Colonic mucosa (tissue), 4 donors: ENCODE measurements at regions not wholly inside any gene's neighbourhood (a gene's known extent, or its start where the extent isn't known, plus 50 kb on each side); places are given as distances from the start of the nearest gene placed in this dataset.
A peak's percentile ranks its signal among the peaks of the same experiment; 100 is the strongest.

Experiments used
- DNase-seq: peaks from one replicate; pipeline ENCODE4 v3.0.0-alpha.2; 2020
- H3K27ac ChIP-seq: fragments of 200-600 bp; one replicate; pipeline ENCODE4 v1.8.0; 2021
- H3K27me3 ChIP-seq: fragments of 200-600 bp; one replicate; pipeline ENCODE4 v1.8.0; 2021
- H3K36me3 ChIP-seq: fragments of 200-600 bp; one replicate; pipeline ENCODE4 v1.8.0; 2021
- H3K4me1 ChIP-seq: fragments of 200-600 bp; one replicate; pipeline ENCODE4 v1.8.0; 2021; ENCODE audit warnings: mild to moderate bottlenecking
- H3K4me3 ChIP-seq: fragments of 200-600 bp; one replicate; pipeline ENCODE4 v1.8.0; 2021
- H3K9ac ChIP-seq, 2 donors: one replicate each; pipeline ENCODE4 v1.7.0; 2013; ENCODE audit warnings: control low read depth in 2 of 2, low read depth in 2 of 2, low read length in 2 of 2
- H3K9me3 ChIP-seq: fragments of 200-600 bp; one replicate; pipeline ENCODE4 v1.8.0; 2021
- CTCF ChIP-seq: fragments of 200-600 bp; IDR thresholded peaks from one replicate; pipeline ENCODE4 v1.8.0; 2022; ENCODE audit warnings: antibody characterized with exemption, mild to moderate bottlenecking
- intact Hi-C: fragments of 100-400 bp; cut with DNase I; formaldehyde crosslinking; loops from one replicate; pipeline ENCODE4 v1.14.1; 2022
- donor health status: healthy.
- donor health status: DM: no; HTN: no; CAD: no.
- donor health status: DM: no; HTN: no; CAD: no.

DNA sequence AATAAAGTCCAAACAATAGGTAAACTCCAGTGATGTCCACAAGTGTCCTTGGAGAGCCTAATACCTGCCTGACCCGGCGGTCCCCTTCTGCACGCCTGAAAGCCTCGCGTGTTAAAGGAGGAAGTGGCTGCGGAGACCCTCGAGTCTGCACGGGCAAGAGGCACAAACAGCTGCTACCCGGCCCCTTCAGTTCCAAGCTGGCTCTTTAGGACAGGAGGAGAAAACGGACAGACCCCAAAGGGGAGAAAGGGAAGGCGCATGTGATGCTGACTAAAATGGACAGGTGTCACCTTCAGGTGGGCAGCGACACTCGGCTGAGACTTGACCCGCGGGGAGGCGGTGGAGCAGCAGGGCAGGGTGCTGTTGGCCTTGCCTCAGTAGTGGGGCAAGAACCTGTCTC lies 102.7 kb upstream of the TENM3 start:
- H3K4me1 ChIP-seq: no peaks in the 10 kb centered on the region
- no peak for TF ChIP-seq CTCF
- no peak overlapping the region for H3K27ac ChIP-seq
- H3K27me3 ChIP-seq: peaks cover 59% of the 10 kb centered on the region
- H3K9me3 ChIP-seq: no peaks in the 10 kb centered on the region
- H3K36me3 ChIP-seq: no peaks in the 10 kb centered on the region
- H3K9ac ChIP-seq: no peak overlapping the region
- DNase-seq: no peak
- intact Hi-C loops: no loop called here
- H3K4me3 ChIP-seq: no peak overlapping the region

- no peaks in the 10 kb centered on the region for H3K4me1 ChIP-seq
- TF ChIP-seq CTCF: no peak
- H3K27me3 ChIP-seq: peaks cover 63% of the 10 kb centered on the region
- no peak overlapping the region for H3K9ac ChIP-seq
- H3K36me3 ChIP-seq: no peaks in the 10 kb centered on the region
- no peaks in the 10 kb centered on the region for H3K9me3 ChIP-seq
- H3K27ac ChIP-seq: no peak overlapping the region
- no peak for DNase-seq
- no peak overlapping the region for H3K4me3 ChIP-seq
- intact Hi-C loops: no loop called here
These were observed 102.1 kb upstream of the TENM3 start for GRCh38 chr4:182141061-182141460.

DNA sequence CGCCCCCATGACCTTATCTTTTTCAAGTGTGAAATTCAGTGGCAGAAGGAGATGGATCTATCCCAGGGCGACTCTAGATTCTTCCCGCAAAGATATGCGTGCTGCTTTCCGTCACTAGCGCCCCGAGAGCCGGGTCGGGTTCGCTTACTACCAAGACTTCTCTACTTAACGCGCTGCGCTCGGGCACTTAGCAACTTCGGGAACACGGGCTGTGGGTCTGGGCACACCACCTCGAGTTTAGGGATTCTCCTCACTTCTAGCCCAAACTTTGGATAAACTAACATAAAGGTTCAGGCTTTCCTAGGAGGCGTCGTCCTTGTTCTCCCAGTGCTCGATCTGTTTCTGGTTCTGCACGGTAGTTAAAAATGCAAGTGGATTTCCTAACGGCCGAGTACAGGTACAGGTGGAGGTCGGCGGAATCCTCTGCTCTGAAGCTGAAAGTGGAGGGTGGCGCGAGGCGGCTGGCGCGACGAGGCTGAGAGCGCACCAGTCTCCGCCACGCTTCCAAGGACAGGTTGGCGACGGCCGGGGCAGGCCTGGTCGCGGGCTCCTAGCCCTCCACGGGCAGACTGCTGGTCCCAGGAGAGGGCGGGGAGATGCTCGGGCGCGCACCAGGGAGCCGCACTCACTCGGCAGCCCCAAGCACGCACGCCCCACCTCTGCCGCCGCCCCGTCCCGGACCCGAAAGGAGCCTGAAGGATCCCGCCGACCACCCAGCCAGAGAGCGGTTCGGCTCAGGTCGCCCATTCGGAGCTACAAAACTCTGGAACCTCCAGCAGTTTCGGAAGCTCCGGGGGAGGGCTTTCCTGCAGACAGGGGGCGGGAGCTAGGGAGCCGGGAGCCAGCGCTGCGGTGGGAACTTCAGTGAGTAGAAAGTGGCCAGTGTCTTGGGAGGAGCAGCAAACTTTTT lies 100.8 kb upstream of the TENM3 start:
- Histone ChIP-seq H3K27me3 (peaks cover 63% of the 10 kb centered on the region), H3K4me3 (peak overlapping the region; percentile 42), H3K9ac (no peak overlapping the region), H3K4me1 (no peaks in the 10 kb centered on the region), H3K27ac (no peak overlapping the region), H3K36me3 (no peaks in the 10 kb centered on the region), H3K9me3 (no peaks in the 10 kb centered on the region)
- intact Hi-C loops: no loop called here
- DNase-seq: no peak
- TF ChIP-seq CTCF: no peak

GRCh38 chr4:182143086-182143821 lies 99.9 kb upstream of the TENM3 start:
- no peak overlapping the region for H3K9ac ChIP-seq
- no peaks in the 10 kb centered on the region for H3K4me1 ChIP-seq
- H3K36me3 ChIP-seq: no peaks in the 10 kb centered on the region
- H3K9me3 ChIP-seq: no peaks in the 10 kb centered on the region
- H3K27ac ChIP-seq: no peak overlapping the region
- H3K27me3 ChIP-seq: peaks cover 63% of the 10 kb centered on the region
- TF ChIP-seq CTCF: no peak
- H3K4me3 ChIP-seq: peak overlapping the region; percentile 42
- DNase-seq: peak; percentile 49
- intact Hi-C loops: no loop called here

DNA sequence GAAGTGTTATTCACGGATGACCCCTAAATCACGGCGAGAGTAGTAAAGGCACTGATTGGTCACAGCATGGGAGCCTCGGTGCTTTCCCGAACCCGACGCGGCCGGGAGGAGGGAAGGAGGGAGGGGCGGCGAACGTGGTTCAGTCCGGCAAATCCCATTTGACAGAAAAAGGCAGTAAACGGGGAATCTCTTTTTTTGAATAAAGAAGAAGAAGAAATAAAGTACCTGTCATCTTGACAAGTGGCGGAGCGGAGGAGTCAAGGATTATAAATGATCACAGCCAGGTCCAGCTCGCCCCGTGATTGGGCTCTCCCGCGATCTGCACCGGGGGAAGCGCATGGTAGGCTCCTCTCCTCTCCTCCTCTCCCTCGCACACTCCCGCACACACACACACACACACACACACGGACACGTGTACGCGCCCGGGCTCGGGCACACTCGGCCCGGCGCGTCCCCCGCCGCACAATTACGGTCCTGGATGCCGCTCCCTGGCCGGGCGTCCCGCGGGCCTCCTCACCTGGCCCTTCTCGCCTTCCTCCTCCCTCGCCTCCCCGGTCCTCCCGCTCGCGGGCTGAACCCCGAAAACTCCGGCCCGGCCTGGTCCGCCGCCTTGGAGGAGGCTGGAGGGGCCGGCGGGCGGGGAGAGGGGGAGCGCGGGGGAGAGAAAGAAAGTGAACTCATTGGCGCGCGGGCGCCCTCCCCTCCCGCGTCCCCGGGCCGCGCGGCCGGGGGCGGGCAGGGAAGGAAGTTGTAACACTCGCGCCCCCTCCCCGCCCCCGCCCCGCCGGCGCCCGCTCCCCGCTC lies 99.2 kb upstream of the TENM3 start:
- H3K4me1 ChIP-seq: no peaks in the 10 kb centered on the region
- peaks cover 63% of the 10 kb centered on the region for H3K27me3 ChIP-seq
- peak overlapping the region; percentile 42 for H3K4me3 ChIP-seq
- no peaks in the 10 kb centered on the region for H3K36me3 ChIP-seq
- H3K9me3 ChIP-seq: no peaks in the 10 kb centered on the region
- H3K27ac ChIP-seq: no peak overlapping the region
- DNase-seq: no peak
- H3K9ac ChIP-seq: no peak overlapping the region
- intact Hi-C loops: no loop called here
- TF ChIP-seq CTCF: no peak
